Thymus (tissue), 11 donors: ENCODE measurements at regions not wholly inside any gene's neighbourhood (a gene's known extent, or its start where the extent isn't known, plus 50 kb on each side); places are given as distances from the start of the nearest gene placed in this dataset.
"Not testable (repeated sequence)": the region's sequence is repeated elsewhere in the genome, so short reads cannot be mapped to it uniquely, and the experiment has no call there.

Experiments
- DNase-seq, 9 donors: peaks; one replicate each; pipeline ENCODE4 v3.0.0-alpha.2; 2013; ENCODE audit warnings: low spot score in 9 of 9, low read depth in 6 of 9, missing footprints in 1 of 9
- H3K27ac ChIP-seq, 2 donors: one replicate each; pipeline ENCODE4 v1.5.1; 2013; ENCODE audit warnings: control low read depth in 1 of 2, low read depth in 1 of 2, low read length in 1 of 2, mild to moderate bottlenecking in 1 of 2, moderate library complexity in 1 of 2
- H3K27me3 ChIP-seq, 2 donors: one replicate each; pipeline ENCODE4 v1.5.1; 2013; ENCODE audit warnings: low read length in 1 of 2; ENCODE audit not compliant: control insufficient read depth in 2 of 2, insufficient read depth in 1 of 2
- H3K36me3 ChIP-seq, 2 donors: one replicate each; pipeline ENCODE4 v1.5.1; 2013; ENCODE audit warnings: low read length in 1 of 2, mild to moderate bottlenecking in 1 of 2, moderate library complexity in 1 of 2; ENCODE audit not compliant: control insufficient read depth in 2 of 2, insufficient read depth in 2 of 2
- H3K4me1 ChIP-seq, 2 donors: one replicate each; pipeline ENCODE4 v1.5.1; 2013; ENCODE audit warnings: low read length in 2 of 2; ENCODE audit not compliant: control insufficient read depth in 2 of 2, insufficient read depth in 2 of 2
- H3K4me3 ChIP-seq, 2 donors: one replicate each; pipeline ENCODE4 v1.5.1; 2013; ENCODE audit warnings: low read length in 2 of 2, control low read depth in 1 of 2, mild to moderate bottlenecking in 1 of 2
- H3K9me3 ChIP-seq, 2 donors: one replicate each; pipeline ENCODE4 v1.5.1; 2013; ENCODE audit warnings: low read length in 1 of 2, mild to moderate bottlenecking in 1 of 2; ENCODE audit not compliant: control insufficient read depth in 2 of 2, insufficient read depth in 1 of 2
- WGBS: extraction: QIAGEN DNeasy Blood & Tissue Kit; methylation state at CpG from one replicate; pipeline ENCODE4 v1.1.7; 2013; 5-methylcytosine and 5-hydroxymethylcytosine counted together
- donor health status: healthy.

- H3K27ac ChIP-seq = no peak overlapping the region
- H3K4me3 ChIP-seq = no peak overlapping the region
- WGBS = 91% methylated on average over 2 of the region's 2 CpGs
- H3K27me3 ChIP-seq = no peaks in the 10 kb centered on the region
- no peaks in the 10 kb centered on the region for H3K4me1 ChIP-seq
- H3K9me3 ChIP-seq = no peaks in the 10 kb centered on the region
- no peaks in the 10 kb centered on the region for H3K36me3 ChIP-seq
- DNase-seq = no peak
These were observed 204.1 kb upstream of the CENPE start for GRCh38 chr4:103402198-103402597.

- H3K27ac ChIP-seq = no peak overlapping the region
- WGBS = 65% methylated on average over 1 of the region's 1 CpG
- no peaks in the 10 kb centered on the region for H3K9me3 ChIP-seq
- H3K36me3 ChIP-seq = no peaks in the 10 kb centered on the region
- H3K4me3 ChIP-seq = no peak overlapping the region
- H3K4me1 ChIP-seq = no peaks in the 10 kb centered on the region
- no peaks in the 10 kb centered on the region for H3K27me3 ChIP-seq
- no peak for DNase-seq
These were observed 202.3 kb upstream of the CENPE start for GRCh38 chr4:103400405-103400804.

DNA sequence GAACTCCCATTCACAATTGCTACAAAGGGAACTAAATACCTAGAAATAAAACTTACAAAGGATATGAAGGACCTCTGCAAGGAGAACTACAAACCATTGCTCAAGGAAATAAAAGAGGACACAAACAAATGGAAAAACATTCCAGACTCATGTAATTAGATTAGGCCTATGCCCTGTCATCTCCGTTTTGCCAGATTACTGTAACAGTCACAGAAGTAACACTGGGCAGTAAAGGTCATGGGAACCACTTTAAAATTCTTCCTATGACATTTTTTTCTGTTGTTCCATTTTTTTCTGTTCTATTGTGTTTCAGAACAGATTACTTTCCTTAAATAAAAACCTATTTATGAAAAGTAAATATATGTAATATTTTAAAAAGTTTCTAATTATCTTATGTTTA lies 199.4 kb upstream of the CENPE start:
- 74% methylated on average over 1 of the region's 1 CpG for WGBS
- no peak overlapping the region for H3K27ac ChIP-seq
- H3K27me3 ChIP-seq = no peaks in the 10 kb centered on the region
- DNase-seq = no peak
- no peaks in the 10 kb centered on the region for H3K36me3 ChIP-seq
- no peak overlapping the region for H3K4me3 ChIP-seq
- no peaks in the 10 kb centered on the region for H3K4me1 ChIP-seq
- no peaks in the 10 kb centered on the region for H3K9me3 ChIP-seq

- H3K4me1 ChIP-seq, H3K4me3 ChIP-seq, H3K9me3 ChIP-seq, H3K27ac ChIP-seq, DNase-seq, H3K36me3 ChIP-seq, H3K27me3 ChIP-seq: not testable (repeated sequence)
- WGBS = 88% methylated on average over 1 of the region's 1 CpG
These were observed 189.4 kb upstream of the CENPE start for GRCh38 chr4:103387508-103388011.

DNA sequence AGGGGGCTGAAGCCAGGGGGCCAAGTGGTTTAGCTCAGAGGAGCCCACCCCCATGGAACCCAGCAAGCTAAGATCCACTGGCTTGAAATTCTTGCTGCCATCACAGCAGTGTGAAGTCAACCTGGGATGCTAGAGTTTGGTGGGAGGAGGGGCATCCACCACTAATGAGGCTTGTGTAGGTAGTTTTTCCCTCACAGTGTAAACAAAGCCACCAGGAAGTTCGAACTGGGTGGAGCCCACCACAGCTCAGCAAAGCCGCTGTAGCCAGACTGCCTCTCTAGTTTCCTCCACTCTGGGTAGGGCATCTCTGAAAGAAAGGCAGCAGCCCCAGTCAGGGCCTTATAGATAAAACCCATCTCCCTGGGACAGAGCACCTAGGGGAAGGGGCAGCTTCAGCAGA lies 187.4 kb upstream of the CENPE start:
- WGBS = 76% methylated on average over 2 of the region's 2 CpGs
- not testable (repeated sequence) for H3K9me3 ChIP-seq, H3K36me3 ChIP-seq, H3K27me3 ChIP-seq, DNase-seq, H3K4me1 ChIP-seq, H3K27ac ChIP-seq, H3K4me3 ChIP-seq

DNA sequence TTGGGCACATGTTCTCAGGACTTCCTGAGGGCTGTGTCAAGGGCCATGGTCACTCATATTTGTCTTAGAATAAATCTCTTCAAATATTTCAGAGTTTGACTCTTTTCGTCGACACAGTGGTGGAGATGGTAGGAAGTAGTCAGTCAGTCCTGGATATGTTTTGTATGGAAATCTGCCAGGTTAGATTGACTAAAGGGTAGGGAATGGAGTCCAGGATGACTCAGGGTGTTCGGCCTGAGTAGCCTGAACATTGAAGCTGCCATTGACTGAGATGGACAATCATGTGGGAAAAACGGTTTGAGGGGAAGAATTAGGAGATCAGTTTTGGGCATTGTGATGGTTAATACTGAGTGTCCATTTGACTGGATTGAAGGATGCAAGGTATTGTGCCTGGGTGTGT lies 177.1 kb upstream of the CENPE start:
- Histone ChIP-seq H3K4me3 (no peak overlapping the region), H3K27ac (no peak overlapping the region), H3K4me1 (no peaks in the 10 kb centered on the region), H3K9me3 (peaks cover 0 to 11% of the 10 kb centered on the region in 2 donors), H3K36me3 (no peaks in the 10 kb centered on the region), H3K27me3 (no peaks in the 10 kb centered on the region)
- DNase-seq = no peak
- 92% methylated on average over 4 of the region's 4 CpGs for WGBS

DNA sequence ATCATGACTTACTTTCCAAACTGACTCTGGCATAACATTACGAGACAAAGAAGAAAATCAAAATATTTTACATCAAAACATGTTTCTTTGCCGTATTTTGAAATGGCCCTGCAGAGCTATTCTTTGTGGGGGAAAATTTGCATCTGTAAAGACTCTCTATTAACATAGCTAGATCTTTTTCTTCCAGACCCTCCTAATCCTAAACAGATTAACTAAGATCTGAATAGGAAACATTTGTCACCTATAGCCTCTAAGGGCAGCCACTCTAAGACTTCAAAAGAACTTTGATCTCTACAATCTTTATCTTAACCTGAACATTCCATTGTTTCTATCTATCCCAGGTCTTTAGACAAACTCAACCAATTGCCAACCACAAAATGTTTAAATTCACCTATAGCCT lies 176.6 kb upstream of the CENPE start:
- Histone ChIP-seq H3K27me3 (no peaks in the 10 kb centered on the region), H3K27ac (no peak overlapping the region), H3K4me1 (no peaks in the 10 kb centered on the region), H3K4me3 (no peak overlapping the region), H3K36me3 (no peaks in the 10 kb centered on the region), H3K9me3 (peaks cover 0 to 6% of the 10 kb centered on the region in 2 donors)
- WGBS = 78% methylated on average over 2 of the region's 2 CpGs
- DNase-seq = no peak

GRCh38 chr4:103374306-103374705 lies 176.2 kb upstream of the CENPE start:
- Histone ChIP-seq H3K36me3 (no peaks in the 10 kb centered on the region), H3K4me3 (no peak overlapping the region), H3K9me3 (peaks cover 0 to 5% of the 10 kb centered on the region in 2 donors), H3K27me3 (no peaks in the 10 kb centered on the region), H3K4me1 (no peaks in the 10 kb centered on the region), H3K27ac (no peak overlapping the region)
- 97% methylated on average over 1 of the region's 1 CpG for WGBS
- no peak for DNase-seq

GRCh38 chr4:103372002-103372558 lies 173.9 kb upstream of the CENPE start:
- Histone ChIP-seq H3K4me1 (no peaks in the 10 kb centered on the region), H3K36me3 (no peaks in the 10 kb centered on the region), H3K27ac (no peak overlapping the region), H3K27me3 (no peaks in the 10 kb centered on the region), H3K4me3 (no peak overlapping the region), H3K9me3 (no peaks in the 10 kb centered on the region)
- DNase-seq = no peak
- WGBS = 93% methylated on average over 6 of the region's 6 CpGs

DNA sequence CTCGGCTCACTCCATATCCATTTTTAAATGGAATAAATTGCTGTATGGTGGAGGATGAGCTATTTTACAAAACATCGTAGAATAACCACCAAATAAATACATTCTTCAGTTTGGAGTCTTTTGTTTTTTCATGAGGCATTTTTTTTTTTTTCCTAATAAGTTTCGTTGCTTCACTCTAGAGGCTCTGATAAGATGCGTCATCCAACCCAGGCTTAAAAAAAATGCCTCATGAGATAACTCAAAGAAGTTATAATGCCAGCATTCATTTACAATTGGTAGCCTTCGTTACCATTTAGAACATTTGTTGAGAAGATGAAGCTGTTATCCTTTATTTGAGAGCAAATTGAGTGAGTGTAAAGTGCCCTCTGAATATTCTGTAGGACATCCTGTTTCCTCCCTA lies 172.2 kb upstream of the CENPE start:
- Histone ChIP-seq H3K36me3 (no peaks in the 10 kb centered on the region), H3K9me3 (no peaks in the 10 kb centered on the region), H3K4me3 (no peak overlapping the region), H3K27ac (no peak overlapping the region), H3K4me1 (no peaks in the 10 kb centered on the region), H3K27me3 (no peaks in the 10 kb centered on the region)
- 88% methylated on average over 5 of the region's 5 CpGs for WGBS
- DNase-seq = no peak
